OCI-LY3 (cell line): ENCODE measurements at regions not wholly inside any gene's neighbourhood (a gene's known extent, or its start where the extent isn't known, plus 50 kb on each side); places are given as distances from the start of the nearest gene placed in this dataset.

Experiments used
- CTCF ChIP-seq: fragments of 200-600, 300-600 bp; sonication (generic); IDR thresholded peaks from 2 replicates; pipeline ENCODE4 v1.5.1; 2014; ENCODE audit warnings: antibody characterized with exemption, low read length, low read depth
- EZH2phosphoT487 ChIP-seq: fragments of 200-600 bp; shearing (Covaris generic); IDR thresholded peaks from 2 replicates; pipeline ENCODE4 v1.6.1; 2018; ENCODE audit warnings: antibody characterized with exemption, mixed run types, low read depth

- TF ChIP-seq CTCF = no peak
- TF ChIP-seq EZH2phosphoT487 = no peak
Observed at GRCh38 chr6:84356907-84357306, 129.5 kb upstream of the CEP162 start.
